Tibial nerve (tissue), 4 donors: ENCODE measurements at regions not wholly inside any gene's neighbourhood (a gene's known extent, or its start where the extent isn't known, plus 50 kb on each side); places are given as distances from the start of the nearest gene placed in this dataset.

Source experiments
- EP300 ChIP-seq, 2 donors: sonication (generic); formaldehyde crosslinking; IDR thresholded peaks; one replicate each; pipeline ENCODE4 v1.6.1; 2017; ENCODE audit warnings: antibody characterized with exemption in 2 of 2, mild to moderate bottlenecking in 1 of 2
- TF ChIP-seq, protein P1 (sequence below), 5 experiments: fragments of 200-600 bp in 3 of 5; fragments of 450-650 bp in 2 of 5; sonication (generic) in 3 of 5; IDR thresholded peaks; one replicate each; pipeline ENCODE4 v1.5.1; 2016 to 2019; ENCODE audit warnings: antibody characterized with exemption in 5 of 5, mild to moderate bottlenecking in 3 of 5, moderate library complexity in 2 of 5

DNA sequence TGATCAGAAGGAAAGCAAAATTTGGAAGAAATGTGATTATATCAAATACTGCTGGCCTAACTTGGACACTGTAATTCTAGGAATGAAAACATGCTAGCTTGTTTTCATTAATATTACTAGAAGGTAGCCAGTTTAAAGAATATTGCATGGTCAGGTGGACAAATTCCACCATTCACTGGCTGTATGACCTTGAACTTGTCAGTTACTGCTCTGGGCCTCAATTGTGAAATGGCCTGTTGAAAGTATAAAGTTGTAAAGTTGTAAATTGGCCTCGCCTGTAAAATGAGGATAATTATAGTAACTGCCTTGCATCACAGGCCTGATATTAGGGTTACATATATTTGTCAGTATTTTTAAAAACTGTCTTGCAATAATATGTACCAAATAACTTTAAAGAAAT is 398.4 kb upstream of the CHST9 start:
- TF ChIP-seq, protein P1, sequence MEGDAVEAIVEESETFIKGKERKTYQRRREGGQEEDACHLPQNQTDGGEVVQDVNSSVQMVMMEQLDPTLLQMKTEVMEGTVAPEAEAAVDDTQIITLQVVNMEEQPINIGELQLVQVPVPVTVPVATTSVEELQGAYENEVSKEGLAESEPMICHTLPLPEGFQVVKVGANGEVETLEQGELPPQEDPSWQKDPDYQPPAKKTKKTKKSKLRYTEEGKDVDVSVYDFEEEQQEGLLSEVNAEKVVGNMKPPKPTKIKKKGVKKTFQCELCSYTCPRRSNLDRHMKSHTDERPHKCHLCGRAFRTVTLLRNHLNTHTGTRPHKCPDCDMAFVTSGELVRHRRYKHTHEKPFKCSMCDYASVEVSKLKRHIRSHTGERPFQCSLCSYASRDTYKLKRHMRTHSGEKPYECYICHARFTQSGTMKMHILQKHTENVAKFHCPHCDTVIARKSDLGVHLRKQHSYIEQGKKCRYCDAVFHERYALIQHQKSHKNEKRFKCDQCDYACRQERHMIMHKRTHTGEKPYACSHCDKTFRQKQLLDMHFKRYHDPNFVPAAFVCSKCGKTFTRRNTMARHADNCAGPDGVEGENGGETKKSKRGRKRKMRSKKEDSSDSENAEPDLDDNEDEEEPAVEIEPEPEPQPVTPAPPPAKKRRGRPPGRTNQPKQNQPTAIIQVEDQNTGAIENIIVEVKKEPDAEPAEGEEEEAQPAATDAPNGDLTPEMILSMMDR (IDR thresholded peaks at IDR 0.05), result no peak
- no peak for TF ChIP-seq EP300 (IDR thresholded peaks at IDR 0.05)
